Activated naive CD8-positive, alpha-beta T cell treated with anti-CD3 and anti-CD28 coated beads, Interleukin-2, amount 10 ng/mL, durations not matched to agents 7 days and 5 days (primary cell): ENCODE measurements at regions not wholly inside any gene's neighbourhood (a gene's known extent, or its start where the extent isn't known, plus 50 kb on each side); places are given as distances from the start of the nearest gene placed in this dataset.

Experiments
- ATAC-seq: fragments of 150-1000 bp; cut with Tn5 transposase; one replicate; pipeline ENCODE4 v1.10.0; 2021; ENCODE audit warnings: low read depth, moderate library complexity
- POLR2A ChIA-PET: fragments of 350-600 bp; sonication (Branson Sonifier 250); formaldehyde crosslinking; loops from one replicate; lab custom pipeline; 2021; ENCODE audit warnings: antibody characterized with exemption; lab: Charles Lee
- DNase-seq: peaks from one replicate; pipeline ENCODE4 v3.0.0; 2021
- H3K27ac Mint-ChIP-seq: one replicate; pipeline ENCODE4 v1.8.0; 2022; ENCODE audit warnings: mild to moderate bottlenecking, mixed read lengths
- H3K27me3 Mint-ChIP-seq: one replicate; pipeline ENCODE4 v1.8.0; 2022; ENCODE audit warnings: mild to moderate bottlenecking, moderate library complexity, mixed read lengths
- H3K36me3 Mint-ChIP-seq: one replicate; pipeline ENCODE4 v1.8.0; 2021; ENCODE audit warnings: mild to moderate bottlenecking, mixed read lengths
- H3K4me1 Mint-ChIP-seq: one replicate; pipeline ENCODE4 v1.8.0; 2021; ENCODE audit warnings: mixed read lengths
- H3K4me3 Mint-ChIP-seq: one replicate; pipeline ENCODE4 v1.8.0; 2022; ENCODE audit warnings: mild to moderate bottlenecking, moderate library complexity, mixed read lengths
- H3K9me3 Mint-ChIP-seq: one replicate; pipeline ENCODE4 v1.8.0; 2021; ENCODE audit warnings: mixed read lengths

- POLR2A ChIA-PET, result no interaction called here
- Mint-ChIP-seq H3K4me1 (no peaks in the 10 kb centered on the region), H3K9me3 (no peaks in the 10 kb centered on the region), H3K4me3 (no peak overlapping the region), H3K27me3 (no peaks in the 10 kb centered on the region), H3K36me3 (no peaks in the 10 kb centered on the region), H3K27ac (no peak overlapping the region)
- DNase-seq, result no peak
- no peak for ATAC-seq
These were observed 355.5 kb downstream of the TLR4 start for GRCh38 chr9:118059484-118060278.

DNA sequence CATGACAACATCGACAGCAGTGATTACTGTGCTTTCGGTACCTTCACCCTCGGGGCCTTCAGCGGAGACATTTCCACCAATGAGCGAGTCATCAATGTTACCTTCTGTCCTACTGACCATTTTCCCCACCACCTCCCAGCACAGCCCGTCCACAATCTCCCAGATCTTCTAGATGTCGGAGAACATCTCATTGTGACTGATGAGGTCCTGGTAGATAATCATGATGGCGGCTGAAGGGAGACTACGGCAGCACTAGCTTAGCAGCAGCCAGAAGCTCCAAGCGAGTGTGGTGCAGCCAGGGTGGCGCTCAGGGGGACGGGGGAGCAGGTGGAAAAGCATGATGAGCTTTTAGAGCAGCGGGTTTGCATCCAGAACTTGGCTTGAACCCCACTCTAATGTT is 379.0 kb downstream of the TLR4 start:
- Mint-ChIP-seq H3K4me3 (no peak overlapping the region), H3K36me3 (no peaks in the 10 kb centered on the region), H3K27me3 (no peaks in the 10 kb centered on the region), H3K9me3 (no peaks in the 10 kb centered on the region), H3K4me1 (no peaks in the 10 kb centered on the region), H3K27ac (no peak overlapping the region)
- DNase-seq (no peak), ATAC-seq (no peak)
- POLR2A ChIA-PET, result no interaction called here

GRCh38 chr9:118088090-118088489 is 383.9 kb downstream of the TLR4 start:
- Mint-ChIP-seq H3K27ac (no peak overlapping the region), H3K36me3 (no peaks in the 10 kb centered on the region), H3K9me3 (peaks cover 3% of the 10 kb centered on the region), H3K27me3 (no peaks in the 10 kb centered on the region), H3K4me1 (no peaks in the 10 kb centered on the region), H3K4me3 (no peak overlapping the region)
- POLR2A ChIA-PET, result no interaction called here
- ATAC-seq (no peak), DNase-seq (no peak)

- H3K4me1 Mint-ChIP-seq, result no peaks in the 10 kb centered on the region
- no peaks in the 10 kb centered on the region for H3K36me3 Mint-ChIP-seq
- ATAC-seq (no peak), DNase-seq (no peak)
- POLR2A ChIA-PET, result no interaction called here
- peaks cover 3% of the 10 kb centered on the region for H3K9me3 Mint-ChIP-seq
- H3K27ac Mint-ChIP-seq, result no peak overlapping the region
- no peak overlapping the region for H3K4me3 Mint-ChIP-seq
- H3K27me3 Mint-ChIP-seq, result peaks cover 2% of the 10 kb centered on the region
These were observed 387.0 kb downstream of the TLR4 start for GRCh38 chr9:118091226-118091625.

- H3K27ac Mint-ChIP-seq, result no peak overlapping the region
- ATAC-seq (no peak), DNase-seq (no peak)
- H3K27me3 Mint-ChIP-seq, result peaks cover 2% of the 10 kb centered on the region
- no peak overlapping the region for H3K4me3 Mint-ChIP-seq
- H3K4me1 Mint-ChIP-seq, result no peaks in the 10 kb centered on the region
- POLR2A ChIA-PET, result no interaction called here
- no peaks in the 10 kb centered on the region for H3K36me3 Mint-ChIP-seq
- H3K9me3 Mint-ChIP-seq, result peaks cover 3% of the 10 kb centered on the region
These were observed 387.7 kb downstream of the TLR4 start for GRCh38 chr9:118091711-118092500.

DNA sequence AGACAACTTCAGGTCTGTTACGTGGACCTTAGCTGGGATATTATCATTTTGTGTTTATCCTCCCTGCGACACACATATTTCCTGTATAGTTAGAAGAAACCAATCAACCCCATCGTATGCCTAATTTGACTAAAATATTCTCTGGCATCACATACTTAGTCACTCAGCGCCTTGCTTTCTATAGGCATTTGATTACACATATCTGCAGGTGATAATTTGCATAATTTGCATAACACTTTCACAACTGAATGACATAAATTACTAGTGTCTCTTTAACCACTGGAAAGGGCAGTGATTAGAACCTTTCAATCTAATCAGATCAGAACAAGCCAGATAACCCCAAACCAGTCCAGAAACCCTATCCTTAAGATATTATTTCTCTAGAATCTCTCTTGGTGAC is 390.2 kb downstream of the TLR4 start:
- POLR2A ChIA-PET, result no interaction called here
- DNase-seq, result no peak
- Mint-ChIP-seq H3K27me3 (peaks cover 2% of the 10 kb centered on the region), H3K36me3 (no peaks in the 10 kb centered on the region), H3K27ac (no peak overlapping the region), H3K4me3 (no peak overlapping the region), H3K4me1 (no peaks in the 10 kb centered on the region), H3K9me3 (peaks cover 3% of the 10 kb centered on the region)
- ATAC-seq, result no peak

- no peaks in the 10 kb centered on the region for H3K9me3 Mint-ChIP-seq
- no peak overlapping the region for H3K4me3 Mint-ChIP-seq
- ATAC-seq, result no peak
- no peak for DNase-seq
- POLR2A ChIA-PET, result no interaction called here
- no peak overlapping the region for H3K27ac Mint-ChIP-seq
- no peaks in the 10 kb centered on the region for H3K4me1 Mint-ChIP-seq
- no peaks in the 10 kb centered on the region for H3K36me3 Mint-ChIP-seq
- H3K27me3 Mint-ChIP-seq, result no peaks in the 10 kb centered on the region
These were observed 396.6 kb downstream of the TLR4 start for GRCh38 chr9:118100529-118101419.

GRCh38 chr9:118104363-118104762 is 400.2 kb downstream of the TLR4 start:
- H3K27ac Mint-ChIP-seq, result no peak overlapping the region
- DNase-seq (no peak), ATAC-seq (no peak)
- no peaks in the 10 kb centered on the region for H3K9me3 Mint-ChIP-seq
- H3K36me3 Mint-ChIP-seq, result no peaks in the 10 kb centered on the region
- no peaks in the 10 kb centered on the region for H3K4me1 Mint-ChIP-seq
- H3K4me3 Mint-ChIP-seq, result no peak overlapping the region
- POLR2A ChIA-PET, result no interaction called here
- no peaks in the 10 kb centered on the region for H3K27me3 Mint-ChIP-seq

- DNase-seq (no peak), ATAC-seq (no peak)
- no peak overlapping the region for H3K27ac Mint-ChIP-seq
- POLR2A ChIA-PET, result no interaction called here
- H3K27me3 Mint-ChIP-seq, result no peaks in the 10 kb centered on the region
- no peak overlapping the region for H3K4me3 Mint-ChIP-seq
- no peaks in the 10 kb centered on the region for H3K9me3 Mint-ChIP-seq
- no peaks in the 10 kb centered on the region for H3K36me3 Mint-ChIP-seq
- no peaks in the 10 kb centered on the region for H3K4me1 Mint-ChIP-seq
These were observed 404.8 kb downstream of the TLR4 start for GRCh38 chr9:118108971-118109370.

GRCh38 chr9:118109542-118109941 is 405.3 kb downstream of the TLR4 start:
- Mint-ChIP-seq H3K4me1 (no peaks in the 10 kb centered on the region), H3K4me3 (no peak overlapping the region), H3K9me3 (no peaks in the 10 kb centered on the region), H3K36me3 (no peaks in the 10 kb centered on the region), H3K27me3 (no peaks in the 10 kb centered on the region), H3K27ac (no peak overlapping the region)
- DNase-seq (no peak), ATAC-seq (no peak)
- POLR2A ChIA-PET, result no interaction called here

DNA sequence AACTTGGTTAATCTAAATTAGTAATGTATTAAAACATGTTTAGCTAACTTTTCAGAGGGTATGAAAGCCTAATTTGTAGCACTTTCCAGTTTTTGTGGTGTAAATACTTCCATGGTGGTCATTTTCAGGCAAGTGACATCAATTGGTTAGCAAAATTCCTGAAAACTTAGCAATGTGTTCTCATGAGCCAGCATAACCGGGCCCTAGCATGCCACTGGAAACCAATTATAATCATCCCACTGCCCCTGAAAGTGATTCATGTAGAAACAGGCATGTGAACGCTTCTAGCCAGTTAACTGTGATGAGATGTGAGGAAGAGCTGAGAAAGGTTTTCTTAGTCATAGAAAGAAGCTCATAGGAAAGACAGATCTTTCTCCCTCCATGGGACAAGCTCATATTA is 417.2 kb downstream of the TLR4 start:
- ATAC-seq (no peak), DNase-seq (no peak)
- Mint-ChIP-seq H3K27ac (no peak overlapping the region), H3K9me3 (peaks cover 2% of the 10 kb centered on the region), H3K4me3 (no peak overlapping the region), H3K36me3 (no peaks in the 10 kb centered on the region), H3K27me3 (no peaks in the 10 kb centered on the region), H3K4me1 (no peaks in the 10 kb centered on the region)
- POLR2A ChIA-PET, result no interaction called here

DNA sequence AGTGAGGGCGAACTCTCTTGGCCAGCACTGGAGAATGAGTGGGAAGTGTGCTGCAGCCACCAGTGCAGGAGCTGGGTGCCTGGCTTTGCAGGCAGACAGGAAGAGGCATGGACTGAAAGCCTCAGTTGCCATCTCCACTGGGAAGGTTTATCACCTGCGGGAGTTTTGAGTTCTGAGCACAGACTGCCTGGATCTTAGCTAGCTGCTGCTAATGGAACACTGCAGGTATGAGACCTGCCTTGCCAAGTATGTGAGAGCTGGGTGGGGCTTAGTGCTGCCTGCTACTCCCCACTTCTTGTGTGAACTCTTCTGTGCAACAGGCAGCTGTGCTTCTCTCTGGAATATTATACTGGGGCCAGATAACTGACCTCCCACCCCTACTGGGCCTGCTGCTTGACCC is 424.1 kb downstream of the TLR4 start:
- POLR2A ChIA-PET, result no interaction called here
- Mint-ChIP-seq H3K27ac (no peak overlapping the region), H3K4me1 (no peaks in the 10 kb centered on the region), H3K36me3 (no peaks in the 10 kb centered on the region), H3K4me3 (no peak overlapping the region), H3K9me3 (peaks cover 2% of the 10 kb centered on the region), H3K27me3 (no peaks in the 10 kb centered on the region)
- no peak for ATAC-seq
- DNase-seq, result no peak

GRCh38 chr9:118129541-118129940 is 425.3 kb downstream of the TLR4 start:
- Mint-ChIP-seq H3K4me3 (no peak overlapping the region), H3K4me1 (no peaks in the 10 kb centered on the region), H3K36me3 (no peaks in the 10 kb centered on the region), H3K27ac (no peak overlapping the region), H3K27me3 (no peaks in the 10 kb centered on the region), H3K9me3 (peaks cover 2% of the 10 kb centered on the region)
- DNase-seq (no peak), ATAC-seq (no peak)
- POLR2A ChIA-PET, result no interaction called here
